Spleen (tissue), 7 donors: ENCODE measurements at regions not wholly inside any gene's neighbourhood (a gene's known extent, or its start where the extent isn't known, plus 50 kb on each side); places are given as distances from the start of the nearest gene placed in this dataset.
"Not testable (repeated sequence)": the region's sequence is repeated elsewhere in the genome, so short reads cannot be mapped to it uniquely, and the experiment has no call there.

Source experiments
- POLR2A ChIP-seq, 3 donors: fragments of 450-650 bp; IDR thresholded peaks; one replicate each; pipeline ENCODE4 v1.5.1; 2017; ENCODE audit warnings: antibody characterized with exemption in 3 of 3, mild to moderate bottlenecking in 1 of 3
- TF ChIP-seq, protein P1 (sequence below), 11 experiments: fragments of 200-600 bp in 7 of 11; fragments of 450-650 bp in 4 of 11; sonication (generic) in 4 of 11; IDR thresholded peaks in 8 of 11; conservative IDR thresholded peaks in 3 of 11; 1 replicate in 7 of 11; 2 replicates in 4 of 11; pipeline versions ENCODE4 v1.4.0 to v1.8.0; 2016 to 2021; ENCODE audit warnings: antibody characterized with exemption in 11 of 11, inconsistent platforms in 4 of 11, mild to moderate bottlenecking in 1 of 11
- donor health status: DM: no; HTN: no; CAD: no; lungs with moderate emphysema.
- donor health status: DM: no; HTN: no; CAD: no.
- donor health status: DM: no; HTN: no; CAD: no.

DNA sequence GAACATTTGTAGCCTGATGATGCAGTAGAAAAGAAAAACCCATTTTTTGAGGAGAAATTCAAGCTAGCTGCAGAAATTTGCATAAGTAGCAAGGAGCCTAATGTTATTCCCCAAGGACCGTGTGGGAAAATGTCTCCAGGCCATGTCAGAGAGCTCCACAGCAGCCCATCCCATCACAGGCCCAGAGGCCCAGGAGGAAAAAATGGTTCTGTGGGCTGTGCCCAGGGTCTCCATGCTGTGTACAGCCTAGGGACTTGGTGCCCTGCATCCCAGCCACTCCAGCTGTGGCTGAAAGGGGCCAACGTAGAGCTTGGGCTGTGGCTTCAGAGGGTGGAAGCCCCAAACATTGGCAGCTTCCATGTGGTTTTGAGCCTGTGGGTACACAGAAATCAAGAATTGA, 79.0 kb downstream of the CAVIN4 start:
- TF ChIP-seq, protein P1, sequence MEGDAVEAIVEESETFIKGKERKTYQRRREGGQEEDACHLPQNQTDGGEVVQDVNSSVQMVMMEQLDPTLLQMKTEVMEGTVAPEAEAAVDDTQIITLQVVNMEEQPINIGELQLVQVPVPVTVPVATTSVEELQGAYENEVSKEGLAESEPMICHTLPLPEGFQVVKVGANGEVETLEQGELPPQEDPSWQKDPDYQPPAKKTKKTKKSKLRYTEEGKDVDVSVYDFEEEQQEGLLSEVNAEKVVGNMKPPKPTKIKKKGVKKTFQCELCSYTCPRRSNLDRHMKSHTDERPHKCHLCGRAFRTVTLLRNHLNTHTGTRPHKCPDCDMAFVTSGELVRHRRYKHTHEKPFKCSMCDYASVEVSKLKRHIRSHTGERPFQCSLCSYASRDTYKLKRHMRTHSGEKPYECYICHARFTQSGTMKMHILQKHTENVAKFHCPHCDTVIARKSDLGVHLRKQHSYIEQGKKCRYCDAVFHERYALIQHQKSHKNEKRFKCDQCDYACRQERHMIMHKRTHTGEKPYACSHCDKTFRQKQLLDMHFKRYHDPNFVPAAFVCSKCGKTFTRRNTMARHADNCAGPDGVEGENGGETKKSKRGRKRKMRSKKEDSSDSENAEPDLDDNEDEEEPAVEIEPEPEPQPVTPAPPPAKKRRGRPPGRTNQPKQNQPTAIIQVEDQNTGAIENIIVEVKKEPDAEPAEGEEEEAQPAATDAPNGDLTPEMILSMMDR (IDR thresholded peaks at IDR 0.05 in 8 of 11, conservative IDR thresholded peaks at IDR 0.05 in 3 of 11): not testable (repeated sequence)
- not testable (repeated sequence) for TF ChIP-seq POLR2A (IDR thresholded peaks at IDR 0.05)
